K562 (cell line): ENCODE measurements at regions not wholly inside any gene's neighbourhood (a gene's known extent, or its start where the extent isn't known, plus 50 kb on each side); places are given as distances from the start of the nearest gene placed in this dataset.
"Not testable (repeated sequence)": the region's sequence is repeated elsewhere in the genome, so short reads cannot be mapped to it uniquely, and the experiment has no call there.

ENCODE experiments used
- ARID3A ChIP-seq: IDR thresholded peaks from 2 replicates; pipeline ENCODE4 v1.6.1; 2012; ENCODE audit warnings: low read depth, low read length, improper control_type of control experiment, borderline replicate concordance
- CREBBP ChIP-seq: IDR thresholded peaks from one replicate; pipeline ENCODE4 v1.6.1; 2012; ENCODE audit warnings: low read depth, mild to moderate bottlenecking, control low read depth, inconsistent platforms, low read length
- CREM ChIP-seq: IDR thresholded peaks from 2 replicates; pipeline ENCODE4 v1.6.1; 2014; ENCODE audit warnings: antibody characterized with exemption, low read depth
- EGR1 ChIP-seq: fragments of 450-650 bp; conservative IDR thresholded peaks from 2 replicates; pipeline ENCODE4 v1.6.1; 2017; ENCODE audit warnings: mild to moderate bottlenecking
- PTBP1 ChIP-seq: fragments of 200-400 bp; formaldehyde crosslinking; IDR thresholded peaks from 2 replicates; pipeline ENCODE4 v1.6.1; 2017; ENCODE audit warnings: low read depth, low read length
- RAD21 ChIP-seq, 2 experiments: fragments of 250-450 bp in 1 of 2; fragments of 450-650 bp in 1 of 2; sonication (Bioruptor Pico) in 1 of 2; formaldehyde crosslinking in 1 of 2; IDR thresholded peaks in 1 of 2; conservative IDR thresholded peaks in 1 of 2; 2 replicates each; pipeline versions ENCODE4 v1.4.0 to v1.8.0; 2020 to 2022; ENCODE audit warnings: mild to moderate bottlenecking in 2 of 2, moderate library complexity in 1 of 2

- not testable (repeated sequence) for TF ChIP-seq CREM; PTBP1; ARID3A; EGR1; CREBBP; RAD21 (CRISPR knock-in tag; conservative IDR thresholded peaks at IDR 0.05 in 1 of 2, IDR thresholded peaks at IDR 0.05 in 1 of 2)
Measured at GRCh38 chr2:87223873-87224272, 202.2 kb upstream of the PLGLB1 start.
